GM12878 (cell line): ENCODE measurements at regions not wholly inside any gene's neighbourhood (a gene's known extent, or its start where the extent isn't known, plus 50 kb on each side); places are given as distances from the start of the nearest gene placed in this dataset.

Experiments used
- EZH2 ChIP-seq: IDR thresholded peaks from 2 replicates; pipeline ENCODE4 v1.6.1; 2012; ENCODE audit warnings: low read depth, mild to moderate bottlenecking, control low read depth, inconsistent platforms, low read length, borderline replicate concordance; ENCODE audit not compliant: control insufficient read depth
- KLF5 ChIP-seq: fragments of 450-650 bp; IDR thresholded peaks from 2 replicates; pipeline ENCODE4 v1.6.1; 2014; ENCODE audit warnings: mild to moderate bottlenecking; ENCODE audit not compliant: partially characterized antibody
- PML ChIP-seq: IDR thresholded peaks from 2 replicates; pipeline ENCODE4 v1.6.1; 2012; ENCODE audit warnings: low read length, inconsistent platforms
- USF1 ChIP-seq: IDR thresholded peaks from 2 replicates; pipeline ENCODE4 v1.6.1; 2011; ENCODE audit warnings: borderline replicate concordance, low read depth, mild to moderate bottlenecking, moderate library complexity, mixed read lengths, low read length; ENCODE audit not compliant: insufficient read depth; ENCODE audit errors: extremely low read length
- ZBTB11 ChIP-seq: fragments of 450-650 bp; formaldehyde crosslinking; IDR thresholded peaks from 2 replicates; pipeline ENCODE4 v1.5.0; 2022; ENCODE audit warnings: mild to moderate bottlenecking, missing genetic modification characterization
- ZNF384 ChIP-seq: IDR thresholded peaks from 2 replicates; pipeline ENCODE4 v1.6.1; 2012; ENCODE audit warnings: low read depth, mild to moderate bottlenecking, low read length, improper control_type of control experiment, borderline replicate concordance
- ZSCAN29 ChIP-seq: fragments of 450-650 bp; IDR thresholded peaks from 2 replicates; pipeline ENCODE4 v1.6.1; 2017; ENCODE audit warnings: mild to moderate bottlenecking, moderate library complexity
- TF ChIP-seq, protein P1 (sequence below): fragments of 450-650 bp; IDR thresholded peaks from 2 replicates; pipeline ENCODE4 v1.6.1; 2016; ENCODE audit warnings: mild to moderate bottlenecking
- TF ChIP-seq, protein P2 (sequence below): fragments of 450-650 bp; IDR thresholded peaks from 2 replicates; pipeline ENCODE4 v1.6.1; 2017; ENCODE audit warnings: mild to moderate bottlenecking
- TF ChIP-seq, protein P3 (sequence below): IDR thresholded peaks from 2 replicates; pipeline ENCODE4 v1.6.1; 2012; ENCODE audit warnings: low read depth, low read length, improper control_type of control experiment

- no peak for TF ChIP-seq EZH2
- TF ChIP-seq, protein P1, sequence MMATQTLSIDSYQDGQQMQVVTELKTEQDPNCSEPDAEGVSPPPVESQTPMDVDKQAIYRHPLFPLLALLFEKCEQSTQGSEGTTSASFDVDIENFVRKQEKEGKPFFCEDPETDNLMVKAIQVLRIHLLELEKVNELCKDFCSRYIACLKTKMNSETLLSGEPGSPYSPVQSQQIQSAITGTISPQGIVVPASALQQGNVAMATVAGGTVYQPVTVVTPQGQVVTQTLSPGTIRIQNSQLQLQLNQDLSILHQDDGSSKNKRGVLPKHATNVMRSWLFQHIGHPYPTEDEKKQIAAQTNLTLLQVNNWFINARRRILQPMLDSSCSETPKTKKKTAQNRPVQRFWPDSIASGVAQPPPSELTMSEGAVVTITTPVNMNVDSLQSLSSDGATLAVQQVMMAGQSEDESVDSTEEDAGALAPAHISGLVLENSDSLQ: no peak
- no peak for TF ChIP-seq KLF5
- TF ChIP-seq PML: no peak
- TF ChIP-seq ZBTB11 (CRISPR knock-in tag): no peak
- TF ChIP-seq ZSCAN29: no peak
- TF ChIP-seq, protein P2, sequence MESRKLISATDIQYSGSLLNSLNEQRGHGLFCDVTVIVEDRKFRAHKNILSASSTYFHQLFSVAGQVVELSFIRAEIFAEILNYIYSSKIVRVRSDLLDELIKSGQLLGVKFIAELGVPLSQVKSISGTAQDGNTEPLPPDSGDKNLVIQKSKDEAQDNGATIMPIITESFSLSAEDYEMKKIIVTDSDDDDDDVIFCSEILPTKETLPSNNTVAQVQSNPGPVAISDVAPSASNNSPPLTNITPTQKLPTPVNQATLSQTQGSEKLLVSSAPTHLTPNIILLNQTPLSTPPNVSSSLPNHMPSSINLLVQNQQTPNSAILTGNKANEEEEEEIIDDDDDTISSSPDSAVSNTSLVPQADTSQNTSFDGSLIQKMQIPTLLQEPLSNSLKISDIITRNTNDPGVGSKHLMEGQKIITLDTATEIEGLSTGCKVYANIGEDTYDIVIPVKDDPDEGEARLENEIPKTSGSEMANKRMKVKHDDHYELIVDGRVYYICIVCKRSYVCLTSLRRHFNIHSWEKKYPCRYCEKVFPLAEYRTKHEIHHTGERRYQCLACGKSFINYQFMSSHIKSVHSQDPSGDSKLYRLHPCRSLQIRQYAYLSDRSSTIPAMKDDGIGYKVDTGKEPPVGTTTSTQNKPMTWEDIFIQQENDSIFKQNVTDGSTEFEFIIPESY: no peak
- no peak for TF ChIP-seq ZNF384
- TF ChIP-seq USF1: no peak
- TF ChIP-seq, protein P3, sequence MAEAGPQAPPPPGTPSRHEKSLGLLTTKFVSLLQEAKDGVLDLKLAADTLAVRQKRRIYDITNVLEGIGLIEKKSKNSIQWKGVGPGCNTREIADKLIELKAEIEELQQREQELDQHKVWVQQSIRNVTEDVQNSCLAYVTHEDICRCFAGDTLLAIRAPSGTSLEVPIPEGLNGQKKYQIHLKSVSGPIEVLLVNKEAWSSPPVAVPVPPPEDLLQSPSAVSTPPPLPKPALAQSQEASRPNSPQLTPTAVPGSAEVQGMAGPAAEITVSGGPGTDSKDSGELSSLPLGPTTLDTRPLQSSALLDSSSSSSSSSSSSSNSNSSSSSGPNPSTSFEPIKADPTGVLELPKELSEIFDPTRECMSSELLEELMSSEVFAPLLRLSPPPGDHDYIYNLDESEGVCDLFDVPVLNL: no peak
These were observed 210.7 kb downstream of the BCAS1 start for GRCh38 chr20:53859684-53860083.
